Osteocyte (in vitro differentiated cells): ENCODE measurements at regions not wholly inside any gene's neighbourhood (a gene's known extent, or its start where the extent isn't known, plus 50 kb on each side); places are given as distances from the start of the nearest gene placed in this dataset.

Experiments used
- DNase-seq: peaks from one replicate; pipeline ENCODE4 v3.0.0; 2021; ENCODE audit warnings: mixed read lengths; ENCODE audit not compliant: unreplicated experiment; ENCODE audit errors: extremely low spot score
- H3K27ac Mint-ChIP-seq: one replicate; pipeline ENCODE4 v1.8.0; 2021; ENCODE audit warnings: mild to moderate bottlenecking, mixed read lengths; ENCODE audit not compliant: unreplicated experiment
- H3K27me3 Mint-ChIP-seq: one replicate; pipeline ENCODE4 v1.8.0; 2021; ENCODE audit warnings: mixed read lengths; ENCODE audit not compliant: unreplicated experiment
- H3K36me3 Mint-ChIP-seq: one replicate; pipeline ENCODE4 v1.8.0; 2021; ENCODE audit warnings: mixed read lengths; ENCODE audit not compliant: unreplicated experiment
- H3K4me1 Mint-ChIP-seq: one replicate; pipeline ENCODE4 v1.8.0; 2021; ENCODE audit warnings: mixed read lengths; ENCODE audit not compliant: unreplicated experiment
- H3K4me3 Mint-ChIP-seq: one replicate; pipeline ENCODE4 v1.8.0; 2021; ENCODE audit warnings: mild to moderate bottlenecking, moderate library complexity, mixed read lengths; ENCODE audit not compliant: unreplicated experiment
- H3K9me3 Mint-ChIP-seq: one replicate; pipeline ENCODE4 v1.8.0; 2021; ENCODE audit warnings: mixed read lengths; ENCODE audit not compliant: unreplicated experiment
- CTCF ChIP-seq: fragments of 200-600 bp; sonication (generic); IDR thresholded peaks from 2 replicates; pipeline ENCODE4 v1.5.0; 2021; ENCODE audit warnings: antibody characterized with exemption, mild to moderate bottlenecking, moderate library complexity

DNA sequence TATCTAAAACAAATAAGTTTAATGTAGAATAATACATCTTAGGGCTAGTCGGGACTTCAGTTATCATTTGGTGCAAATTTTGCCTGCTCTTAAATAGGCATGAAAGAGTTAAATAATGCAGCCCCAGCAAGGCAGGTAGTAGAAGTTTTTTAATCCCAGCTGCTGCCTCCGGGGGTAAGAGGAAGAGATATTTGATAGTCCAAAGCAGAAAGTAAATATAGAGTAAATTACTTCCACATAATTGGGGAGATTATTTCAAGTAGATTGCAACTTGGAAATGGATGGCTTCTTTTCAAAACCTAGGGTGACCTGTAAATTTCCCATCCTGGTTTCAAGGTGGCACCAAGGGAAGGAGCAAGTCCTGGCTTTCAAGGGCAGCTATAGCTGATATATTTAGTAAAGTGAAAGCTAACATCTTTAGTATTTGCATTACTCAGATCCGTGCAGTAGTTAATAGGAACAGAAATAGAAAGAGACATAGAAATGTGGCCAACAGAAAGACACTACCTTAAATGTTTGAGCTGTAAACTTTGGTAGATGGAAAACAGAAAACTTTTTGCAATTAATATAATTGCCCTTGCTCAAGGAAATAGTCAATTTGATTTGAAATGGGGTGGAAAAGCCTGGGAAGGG lies 109.1 kb downstream of the LMO4 start:
- no peak overlapping the region for H3K4me3 Mint-ChIP-seq
- no peaks in the 10 kb centered on the region for H3K9me3 Mint-ChIP-seq
- TF ChIP-seq CTCF, result no peak
- H3K36me3 Mint-ChIP-seq, result no peaks in the 10 kb centered on the region
- DNase-seq, result no peak
- no peaks in the 10 kb centered on the region for H3K4me1 Mint-ChIP-seq
- peaks cover 7% of the 10 kb centered on the region for H3K27me3 Mint-ChIP-seq
- H3K27ac Mint-ChIP-seq, result no peak overlapping the region

DNA sequence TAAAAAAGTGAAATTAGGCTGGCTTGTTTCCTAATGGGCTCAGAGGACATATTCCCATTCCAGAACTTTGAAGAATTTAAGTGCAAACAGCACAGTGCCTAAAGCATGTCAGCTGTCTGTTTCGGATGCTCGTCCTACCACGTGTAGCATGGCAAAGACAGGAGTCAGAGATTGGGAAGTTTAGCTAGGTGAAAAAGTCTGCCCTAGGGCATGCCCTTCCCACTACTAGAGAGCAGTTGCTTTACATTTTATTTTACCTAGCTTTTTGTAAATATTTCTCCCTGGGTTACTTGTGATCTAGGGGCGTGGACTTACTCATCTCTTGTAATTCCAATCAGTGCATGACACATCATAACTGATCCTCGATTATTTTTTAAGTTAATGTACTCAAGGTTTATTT lies 111.1 kb downstream of the LMO4 start:
- no peak for TF ChIP-seq CTCF
- Mint-ChIP-seq H3K4me3 (no peak overlapping the region), H3K9me3 (peaks cover 5% of the 10 kb centered on the region), H3K27me3 (peaks cover 3% of the 10 kb centered on the region), H3K27ac (no peak overlapping the region), H3K4me1 (no peaks in the 10 kb centered on the region), H3K36me3 (no peaks in the 10 kb centered on the region)
- no peak for DNase-seq

- H3K9me3 Mint-ChIP-seq, result no peaks in the 10 kb centered on the region
- H3K27ac Mint-ChIP-seq, result no peak overlapping the region
- no peak for DNase-seq
- H3K4me3 Mint-ChIP-seq, result no peak overlapping the region
- no peaks in the 10 kb centered on the region for H3K27me3 Mint-ChIP-seq
- no peak for TF ChIP-seq CTCF
- no peaks in the 10 kb centered on the region for H3K4me1 Mint-ChIP-seq
- H3K36me3 Mint-ChIP-seq, result no peaks in the 10 kb centered on the region
Measured at GRCh38 chr1:87449348-87449963, 120.8 kb downstream of the LMO4 start.

- H3K9me3 Mint-ChIP-seq, result no peaks in the 10 kb centered on the region
- no peaks in the 10 kb centered on the region for H3K4me1 Mint-ChIP-seq
- H3K27me3 Mint-ChIP-seq, result no peaks in the 10 kb centered on the region
- no peaks in the 10 kb centered on the region for H3K36me3 Mint-ChIP-seq
- DNase-seq, result no peak
- no peak for TF ChIP-seq CTCF
- no peak overlapping the region for H3K4me3 Mint-ChIP-seq
- no peak overlapping the region for H3K27ac Mint-ChIP-seq
Measured at GRCh38 chr1:87450136-87450535, 121.5 kb downstream of the LMO4 start.

GRCh38 chr1:87450615-87451209 lies 122.0 kb downstream of the LMO4 start:
- Mint-ChIP-seq H3K27me3 (no peaks in the 10 kb centered on the region), H3K4me1 (no peaks in the 10 kb centered on the region), H3K27ac (no peak overlapping the region), H3K4me3 (no peak overlapping the region), H3K36me3 (no peaks in the 10 kb centered on the region), H3K9me3 (no peaks in the 10 kb centered on the region)
- TF ChIP-seq CTCF, result no peak
- DNase-seq, result no peak
